ENCODE measurements at regions not wholly inside any gene's neighbourhood (a gene's known extent, or its start where the extent isn't known, plus 50 kb on each side); places are given as distances from the start of the nearest gene placed in this dataset.

DNA sequence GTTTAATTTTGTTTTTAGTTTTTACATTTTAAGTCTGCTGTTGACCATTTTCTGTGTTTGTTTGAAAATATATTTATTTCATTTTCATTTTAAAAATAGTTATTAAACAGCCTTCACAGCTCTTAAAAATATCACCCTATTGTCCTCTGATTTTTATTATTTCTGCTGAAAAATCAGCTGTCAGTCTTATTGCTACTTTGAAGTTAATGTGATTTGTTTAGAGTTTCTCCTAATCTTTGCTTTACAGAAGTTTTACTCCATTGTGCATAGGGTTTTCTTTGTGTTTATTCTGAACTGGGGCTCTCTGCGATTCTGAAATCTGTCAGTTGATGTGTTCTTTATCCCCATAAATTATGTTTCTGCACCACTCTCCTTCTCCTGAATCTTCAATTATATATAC is 486.3 kb downstream of the SOX5 start:
- TF ChIP-seq EZH2 (IDR thresholded peaks at IDR 0.05; ENCODE audit: insufficient read depth, poor library complexity, severe bottlenecking) (no peak), EZH2phosphoT487 (IDR thresholded peaks at IDR 0.05; ENCODE audit: insufficient read depth, low read depth) (no peak)

All from GM23248 (cell line).